WTC11 (cell line): ENCODE measurements at regions not wholly inside any gene's neighbourhood (a gene's known extent, or its start where the extent isn't known, plus 50 kb on each side); places are given as distances from the start of the nearest gene placed in this dataset.

Experiments
- ATAC-seq: fragments of 200-7000 bp; cut with Tn5 transposase; 2 replicates; pipeline ENCODE4 v1.10.0; 2021; ENCODE audit warnings: mild to moderate bottlenecking, moderate library complexity
- CTCF ChIA-PET: fragments of 300-600 bp; sonication (Branson Sonifier 250); formaldehyde crosslinking; loops from one replicate; lab custom pipeline; 2021; ENCODE audit warnings: antibody characterized with exemption; lab: Charles Lee
- POLR2A ChIA-PET: fragments of 350-600 bp; sonication (Branson Sonifier 250); formaldehyde crosslinking; loops from one replicate; lab custom pipeline; 2021; ENCODE audit warnings: antibody characterized with exemption; lab: Charles Lee
- DNase-seq: peaks from one replicate; pipeline ENCODE4 v3.0.0; 2021; ENCODE audit warnings: low spot score
- H3K27ac Mint-ChIP-seq: 2 replicates; pipeline ENCODE4 v1.8.0; 2021; ENCODE audit warnings: mixed read lengths
- H3K27me3 Mint-ChIP-seq: 2 replicates; pipeline ENCODE4 v1.8.0; 2021; ENCODE audit warnings: low read depth, mild to moderate bottlenecking, moderate library complexity, mixed read lengths
- H3K36me3 Mint-ChIP-seq: 2 replicates; pipeline ENCODE4 v1.8.0; 2021; ENCODE audit warnings: mixed read lengths
- H3K4me1 Mint-ChIP-seq: 2 replicates; pipeline ENCODE4 v1.8.0; 2022; ENCODE audit warnings: mixed read lengths
- H3K4me3 Mint-ChIP-seq: 2 replicates; pipeline ENCODE4 v1.8.0; 2021; ENCODE audit warnings: mild to moderate bottlenecking, moderate library complexity, mixed read lengths
- H3K9me3 Mint-ChIP-seq: 2 replicates; pipeline ENCODE4 v1.8.0; 2021; ENCODE audit warnings: mixed read lengths
- CDX4 ChIP-seq: fragments of 250-450 bp; sonication (Bioruptor Pico); IDR thresholded peaks from 2 replicates; pipeline ENCODE4 v1.9.0; 2021; ENCODE audit warnings: moderate library complexity, mild to moderate bottlenecking, inconsistent platforms, borderline replicate concordance
- CREB1 ChIP-seq: sonication (generic); formaldehyde crosslinking; IDR thresholded peaks from 2 replicates; pipeline ENCODE4 v1.8.0; 2023; ENCODE audit warnings: mild to moderate bottlenecking, missing genetic modification reagents
- CTCF ChIP-seq: fragments of 200-600 bp; IDR thresholded peaks from 2 replicates; pipeline ENCODE4 v1.8.0; 2022; ENCODE audit warnings: antibody characterized with exemption
- E2F4 ChIP-seq: sonication (generic); formaldehyde crosslinking; IDR thresholded peaks from 2 replicates; pipeline ENCODE4 v1.8.1; 2022; ENCODE audit warnings: low read depth, mild to moderate bottlenecking, moderate library complexity, missing genetic modification reagents, borderline replicate concordance
- ETV6 ChIP-seq: sonication (generic); formaldehyde crosslinking; IDR thresholded peaks from 2 replicates; pipeline ENCODE4 v1.8.1; 2022; ENCODE audit warnings: mild to moderate bottlenecking, missing genetic modification reagents
- FOXJ3 ChIP-seq: sonication (generic); formaldehyde crosslinking; IDR thresholded peaks from 2 replicates; pipeline ENCODE4 v1.9.0; 2021; ENCODE audit warnings: missing genetic modification reagents, mild to moderate bottlenecking, borderline replicate concordance
- HMGXB4 ChIP-seq: sonication (generic); formaldehyde crosslinking; IDR thresholded peaks from 2 replicates; pipeline ENCODE4 v1.8.1; 2023; ENCODE audit warnings: mild to moderate bottlenecking, moderate library complexity, missing genetic modification reagents
- JAZF1 ChIP-seq: fragments of 250-450 bp; sonication (Bioruptor Pico); IDR thresholded peaks from 2 replicates; pipeline ENCODE4 v1.9.0; 2021; ENCODE audit warnings: moderate library complexity, mild to moderate bottlenecking, inconsistent platforms
- KAT7 ChIP-seq: sonication (generic); formaldehyde crosslinking; IDR thresholded peaks from 2 replicates; pipeline ENCODE4 v1.8.1; 2023; ENCODE audit warnings: missing genetic modification reagents, mild to moderate bottlenecking, borderline replicate concordance
- MLX ChIP-seq: sonication (generic); formaldehyde crosslinking; IDR thresholded peaks from 2 replicates; pipeline ENCODE4 v1.8.1; 2023; ENCODE audit warnings: mild to moderate bottlenecking, missing genetic modification reagents, moderate library complexity
- MYBL2 ChIP-seq: sonication (generic); formaldehyde crosslinking; IDR thresholded peaks from 2 replicates; pipeline ENCODE4 v1.8.1; 2023; ENCODE audit warnings: mild to moderate bottlenecking, moderate library complexity, missing genetic modification reagents
- OVOL2 ChIP-seq: fragments of 250-450 bp; sonication (Bioruptor Pico); IDR thresholded peaks from 2 replicates; pipeline ENCODE4 v1.9.0; 2021; ENCODE audit warnings: mild to moderate bottlenecking, borderline replicate concordance
- RELA ChIP-seq: sonication (generic); formaldehyde crosslinking; IDR thresholded peaks from 2 replicates; pipeline ENCODE4 v1.8.1; 2022; ENCODE audit warnings: missing genetic modification reagents, mild to moderate bottlenecking, borderline replicate concordance
- RORB ChIP-seq: fragments of 250-450 bp; sonication (Bioruptor Pico); IDR thresholded peaks from 2 replicates; pipeline ENCODE4 v1.9.0; 2021; ENCODE audit warnings: mild to moderate bottlenecking
- SMAD4 ChIP-seq: sonication (generic); formaldehyde crosslinking; IDR thresholded peaks from 2 replicates; pipeline ENCODE4 v1.8.0; 2022; ENCODE audit warnings: mild to moderate bottlenecking, missing genetic modification reagents
- TCF7 ChIP-seq: sonication (generic); formaldehyde crosslinking; IDR thresholded peaks from 2 replicates; pipeline ENCODE4 v1.8.0; 2022; ENCODE audit warnings: mild to moderate bottlenecking, low read depth, missing genetic modification reagents, moderate library complexity
- ZBTB43 ChIP-seq: sonication (generic); formaldehyde crosslinking; IDR thresholded peaks from 2 replicates; pipeline ENCODE4 v1.8.1; 2023; ENCODE audit warnings: mild to moderate bottlenecking, missing genetic modification reagents
- ZNF138 ChIP-seq: sonication (generic); formaldehyde crosslinking; conservative IDR thresholded peaks from 2 replicates; pipeline ENCODE4 v1.8.1; 2022; ENCODE audit warnings: mild to moderate bottlenecking, moderate library complexity, missing genetic modification reagents
- ZNF396 ChIP-seq: fragments of 250-450 bp; sonication (Bioruptor Pico); IDR thresholded peaks from 2 replicates; pipeline ENCODE4 v1.8.0; 2021; ENCODE audit warnings: mild to moderate bottlenecking, moderate library complexity, borderline replicate concordance

- Mint-ChIP-seq H3K27ac (no peak overlapping the region), H3K4me1 (peaks cover 29% of the 10 kb centered on the region), H3K36me3 (no peaks in the 10 kb centered on the region), H3K9me3 (peaks cover 3% of the 10 kb centered on the region), H3K27me3 (peaks cover 3% of the 10 kb centered on the region; the same call in 1 of the 2 replicates), H3K4me3 (no peak overlapping the region)
- ATAC-seq (no peak), DNase-seq (no peak)
- CTCF ChIA-PET, result interaction anchor here (1.1 to 4.0 kb wide), 4 partner anchors 102 to 370 kb away, joined by 3 to 38 read pairs (median 10); partner anchors contain the start of gene LSG1
- TF ChIP-seq ZBTB43 (CRISPR knock-in tag) (no peak), ZNF138 (CRISPR knock-in tag) (no peak), MYBL2 (CRISPR knock-in tag) (no peak), RORB (CRISPR knock-in tag) (no peak), E2F4 (CRISPR knock-in tag) (no peak), ETV6 (CRISPR knock-in tag) (no peak), HMGXB4 (CRISPR knock-in tag) (no peak), FOXJ3 (CRISPR knock-in tag) (no peak), CDX4 (CRISPR knock-in tag) (no peak), CTCF (no peak), JAZF1 (no peak), SMAD4 (CRISPR knock-in tag) (no peak), RELA (CRISPR knock-in tag) (no peak), TCF7 (CRISPR knock-in tag) (no peak), OVOL2 (no peak), MLX (CRISPR knock-in tag) (no peak), CREB1 (CRISPR knock-in tag) (no peak), KAT7 (CRISPR knock-in tag) (no peak), ZNF396 (CRISPR knock-in tag) (no peak)
- POLR2A ChIA-PET, result interaction anchor here (0.6 kb wide), 1 partner anchor 182 kb away, joined by 5 read pairs; no protein-coding TSS in a partner anchor
These were observed 267.1 kb downstream of the XXYLT1 start for GRCh38 chr3:195003893-195004289.
